Loucy (cell line): ENCODE measurements at regions not wholly inside any gene's neighbourhood (a gene's known extent, or its start where the extent isn't known, plus 50 kb on each side); places are given as distances from the start of the nearest gene placed in this dataset.
A peak's percentile ranks its signal among the peaks of the same experiment; 100 is the strongest.

Experiments used
- H2AFZ ChIP-seq: fragments of 200-600 bp; sonication (generic); 2 replicates; pipeline ENCODE4 v1.6.0; 2016; ENCODE audit warnings: antibody characterized with exemption, mild to moderate bottlenecking, low read length, moderate library complexity
- H3F3A ChIP-seq: fragments of 200-600 bp; 2 replicates; pipeline ENCODE4 v1.6.0; 2016; ENCODE audit warnings: antibody characterized with exemption, low read depth, mild to moderate bottlenecking
- H3K27me3 ChIP-seq: fragments of 200-600 bp; sonication (generic); 2 replicates; pipeline ENCODE4 v1.6.1; 2014; ENCODE audit warnings: low read length, mild to moderate bottlenecking; ENCODE audit not compliant: insufficient read depth, poor library complexity, severe bottlenecking
- H3K36me3 ChIP-seq: fragments of 200-600 bp; sonication (generic); 2 replicates; pipeline ENCODE4 v1.6.1; 2016; ENCODE audit warnings: low read length; ENCODE audit not compliant: insufficient read depth
- H3K4me1 ChIP-seq: fragments of 200-600 bp; sonication (generic); 2 replicates; pipeline ENCODE4 v1.5.1; 2014; ENCODE audit warnings: low read length, mild to moderate bottlenecking; ENCODE audit not compliant: insufficient read depth, poor library complexity, severe bottlenecking
- H3K4me2 ChIP-seq: fragments of 200-600 bp; sonication (generic); 2 replicates; pipeline ENCODE4 v1.6.0; 2014; ENCODE audit warnings: antibody characterized with exemption, low read length, low read depth, mild to moderate bottlenecking; ENCODE audit not compliant: poor library complexity, severe bottlenecking
- H3K4me3 ChIP-seq: fragments of 200-600 bp; sonication (generic); 2 replicates; pipeline ENCODE4 v1.5.1; 2014; ENCODE audit warnings: low read length, mild to moderate bottlenecking, mixed read lengths; ENCODE audit not compliant: poor library complexity, severe bottlenecking
- H3K79me2 ChIP-seq: fragments of 200-600 bp; sonication (generic); 2 replicates; pipeline ENCODE4 v1.6.1; 2014; ENCODE audit warnings: low read length; ENCODE audit not compliant: insufficient read depth
- H3K9ac ChIP-seq: fragments of 200-600 bp; sonication (generic); 2 replicates; pipeline ENCODE4 v1.6.0; 2014; ENCODE audit warnings: mild to moderate bottlenecking, low read depth, low read length, moderate library complexity; ENCODE audit not compliant: poor library complexity, severe bottlenecking
- H3K9me2 ChIP-seq: fragments of 200-600 bp; sonication (generic); replicated peaks from 2 replicates; pipeline ENCODE4 v1.6.1; 2016; ENCODE audit warnings: low read depth, low read length, mixed read lengths
- H3K9me3 ChIP-seq: fragments of 200-600 bp; sonication (generic); 2 replicates; pipeline ENCODE4 v1.6.1; 2014; ENCODE audit warnings: mild to moderate bottlenecking, antibody characterized with exemption, low read length, low read depth; ENCODE audit not compliant: insufficient read depth
- H4K20me1 ChIP-seq: fragments of 200-600 bp; sonication (generic); 2 replicates; pipeline ENCODE4 v1.6.0; 2014; ENCODE audit warnings: antibody characterized with exemption, low read length, mild to moderate bottlenecking; ENCODE audit not compliant: insufficient read depth, poor library complexity, severe bottlenecking
- CTCF ChIP-seq: fragments of 200-600 bp; sonication (generic); conservative IDR thresholded peaks from 2 replicates; pipeline ENCODE4 v1.5.1; 2014; ENCODE audit warnings: mild to moderate bottlenecking, antibody characterized with exemption, low read length
- EZH2phosphoT487 ChIP-seq: fragments of 200-600 bp; IDR thresholded peaks from 2 replicates; pipeline ENCODE4 v1.6.1; 2018; ENCODE audit warnings: antibody characterized with exemption, mild to moderate bottlenecking, moderate library complexity, borderline replicate concordance

DNA sequence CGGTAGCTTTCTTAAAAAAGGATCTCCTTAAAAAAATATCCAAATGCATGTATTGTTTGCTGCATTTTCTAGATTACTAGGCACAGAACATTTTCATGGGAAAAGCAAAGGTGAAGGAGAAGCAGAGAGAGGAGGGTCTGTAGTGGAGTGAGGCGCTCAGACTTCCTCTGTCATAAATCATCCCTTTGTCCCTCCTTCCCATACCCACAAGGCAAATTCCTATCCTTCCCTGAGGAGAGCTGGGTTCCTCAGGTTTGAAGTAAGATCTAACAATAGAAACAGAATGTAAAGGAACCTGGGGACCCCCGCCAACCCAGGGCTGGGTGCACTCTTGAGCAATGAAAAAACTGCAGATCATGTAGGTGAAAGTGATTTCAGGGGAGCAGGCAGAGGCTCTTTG, 149.2 kb upstream of the ANKH start:
- Histone ChIP-seq H2AFZ (no peak overlapping the region), H3K27me3 (no peaks in the 10 kb centered on the region), H4K20me1 (no peaks in the 10 kb centered on the region), H3K9ac (no peak overlapping the region), H3K79me2 (no peaks in the 10 kb centered on the region), H3K36me3 (no peaks in the 10 kb centered on the region), H3K4me1 (no peaks in the 10 kb centered on the region), H3K4me2 (no peak overlapping the region), H3K9me3 (no peaks in the 10 kb centered on the region), H3K9me2 (no peaks in the 10 kb centered on the region), H3F3A (no peaks in the 10 kb centered on the region), H3K4me3 (no peak overlapping the region)
- TF ChIP-seq CTCF (no peak), EZH2phosphoT487 (no peak)

DNA sequence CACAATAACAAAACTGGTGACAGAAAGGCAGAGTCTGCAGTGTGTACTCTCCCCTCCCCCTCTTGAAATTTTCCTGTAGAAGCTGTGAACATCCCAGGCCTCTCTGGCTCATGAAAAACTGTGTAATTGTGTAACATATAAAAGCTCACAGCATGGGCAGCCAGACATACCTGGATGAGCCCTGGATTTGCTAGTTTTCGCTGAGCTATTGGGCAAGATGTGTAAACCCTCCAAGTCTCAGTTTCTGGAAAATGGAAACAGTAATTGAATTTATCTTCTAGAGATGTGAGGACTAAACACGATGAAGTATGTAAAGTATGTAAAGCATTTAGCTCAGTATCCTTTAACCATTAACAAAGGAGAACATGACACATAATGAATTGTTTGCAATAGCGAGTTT, 143.2 kb upstream of the ANKH start:
- H3K79me2 ChIP-seq, result no peaks in the 10 kb centered on the region
- no peak overlapping the region for H2AFZ ChIP-seq
- H3K36me3 ChIP-seq, result no peaks in the 10 kb centered on the region
- no peaks in the 10 kb centered on the region for H3K27me3 ChIP-seq
- no peaks in the 10 kb centered on the region for H3K4me1 ChIP-seq
- H3K9ac ChIP-seq, result no peak overlapping the region
- H3K9me3 ChIP-seq, result no peaks in the 10 kb centered on the region
- H4K20me1 ChIP-seq, result no peaks in the 10 kb centered on the region
- no peak overlapping the region for H3K4me3 ChIP-seq
- TF ChIP-seq EZH2phosphoT487 (no peak), CTCF (no peak)
- H3K9me2 ChIP-seq, result no peaks in the 10 kb centered on the region
- H3F3A ChIP-seq, result no peaks in the 10 kb centered on the region
- no peak overlapping the region for H3K4me2 ChIP-seq

- no peaks in the 10 kb centered on the region for H3K9me3 ChIP-seq
- H3K79me2 ChIP-seq, result no peaks in the 10 kb centered on the region
These were observed 142.3 kb upstream of the ANKH start for GRCh38 chr5:15013654-15014463.

More at GRCh38 chr5:15013654-15014463, 142.3 kb upstream of the ANKH start:
- Histone ChIP-seq H3K4me1 (peaks cover 4% of the 10 kb centered on the region), H3F3A (no peaks in the 10 kb centered on the region), H3K36me3 (no peaks in the 10 kb centered on the region), H2AFZ (no peak overlapping the region), H3K27me3 (no peaks in the 10 kb centered on the region), H3K9me2 (no peaks in the 10 kb centered on the region), H3K9ac (no peak overlapping the region), H3K4me3 (no peak overlapping the region), H4K20me1 (no peaks in the 10 kb centered on the region), H3K4me2 (no peak overlapping the region)
- TF ChIP-seq CTCF (peak; percentile 91), EZH2phosphoT487 (no peak)
